GDM1 (cell line): ENCODE measurements at regions not wholly inside any gene's neighbourhood (a gene's known extent, or its start where the extent isn't known, plus 50 kb on each side); places are given as distances from the start of the nearest gene placed in this dataset.
"Not testable (repeated sequence)": the region's sequence is repeated elsewhere in the genome, so short reads cannot be mapped to it uniquely, and the experiment has no call there.

ENCODE experiments used
- DNase-seq: peaks from one replicate; lab custom pipeline; 2025; lab: John Stamatoyannopoulos, UW

DNA sequence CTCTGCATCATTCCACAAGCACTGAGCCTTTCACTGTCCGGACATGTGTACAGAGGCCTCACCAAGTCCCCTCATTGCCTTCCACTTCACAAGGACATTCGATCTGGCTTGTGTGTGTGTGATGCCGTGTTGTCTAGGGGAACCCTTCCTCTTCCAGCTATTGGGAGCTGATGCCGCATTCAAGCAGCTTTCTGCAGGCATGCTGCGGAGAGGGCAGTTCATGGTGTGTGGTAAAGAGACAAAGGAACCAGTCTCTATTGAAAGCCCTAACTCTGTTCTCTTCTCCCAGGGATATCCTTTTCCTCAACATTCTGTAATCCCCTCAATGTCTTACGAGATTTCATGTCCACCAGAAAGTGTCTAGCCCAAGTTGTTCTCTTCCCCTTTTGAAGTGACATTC is 141.6 kb downstream of the ALOX5 start:
- DNase-seq, result no peak

DNA sequence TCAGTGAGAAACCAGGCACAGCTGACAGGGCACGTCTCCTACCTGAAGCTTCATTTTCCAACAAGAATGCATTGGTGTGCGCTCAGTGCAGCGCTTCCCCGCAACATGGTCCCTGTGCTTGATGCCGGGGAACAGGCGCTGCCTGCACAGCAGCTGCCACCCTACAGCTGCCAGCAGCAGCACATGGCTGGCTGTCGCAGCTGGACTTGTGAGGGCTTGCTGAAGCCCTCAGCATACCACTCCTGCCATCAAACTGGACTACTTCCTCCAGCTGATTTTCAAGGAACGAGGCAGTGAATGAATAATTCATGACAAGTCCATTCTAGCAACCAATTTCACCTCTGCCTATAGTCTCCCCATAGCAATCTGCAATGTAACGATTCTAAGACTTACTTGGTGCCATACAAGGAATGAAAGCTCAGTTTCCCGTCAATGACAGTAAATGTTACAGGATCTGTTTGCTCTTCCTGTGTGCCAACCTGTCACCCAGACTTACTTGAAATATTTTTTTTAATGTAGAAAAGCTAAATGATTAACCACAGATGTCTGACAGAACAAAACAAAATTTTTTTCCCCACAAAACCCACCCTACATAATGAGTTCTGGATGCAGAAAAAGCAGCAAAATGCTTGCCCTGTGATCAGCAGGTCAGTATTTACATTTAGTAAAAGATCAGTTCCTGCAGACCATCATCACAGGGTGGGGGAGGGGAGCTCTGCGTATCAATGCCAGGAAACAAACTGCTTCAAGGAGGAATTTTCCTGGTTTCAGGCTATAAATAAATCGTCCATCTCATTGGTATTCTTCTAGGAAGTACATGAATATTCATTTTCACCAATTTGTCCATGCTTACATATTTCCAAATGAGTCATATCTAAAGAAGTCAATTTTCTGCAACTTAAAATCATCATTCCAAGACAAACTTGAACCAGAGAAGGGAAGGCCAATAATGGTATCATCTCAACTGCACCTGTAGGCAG is 140.6 kb downstream of the ALOX5 start:
- no peak for DNase-seq

DNA sequence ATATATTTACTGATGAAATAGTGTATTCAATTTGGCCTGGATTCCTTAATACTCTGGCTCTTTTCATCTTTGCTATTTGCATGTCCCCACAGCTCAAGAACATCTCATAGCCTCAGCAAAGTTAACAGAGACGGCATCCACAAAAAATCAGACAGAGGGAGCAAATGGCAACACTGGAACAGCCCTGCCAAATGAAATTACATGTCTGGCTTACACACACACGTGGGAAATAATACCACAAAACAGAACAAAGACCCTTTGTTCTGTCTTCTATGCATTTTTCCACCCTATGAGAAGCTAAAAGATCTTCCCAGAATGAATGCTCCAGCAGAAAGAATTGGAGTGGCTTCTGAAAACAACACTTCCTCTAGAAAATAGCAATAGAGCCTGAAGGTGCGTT is 139.5 kb downstream of the ALOX5 start:
- no peak for DNase-seq

GRCh38 chr10:45511926-45512325 is 137.9 kb downstream of the ALOX5 start:
- not testable (repeated sequence) for DNase-seq

DNA sequence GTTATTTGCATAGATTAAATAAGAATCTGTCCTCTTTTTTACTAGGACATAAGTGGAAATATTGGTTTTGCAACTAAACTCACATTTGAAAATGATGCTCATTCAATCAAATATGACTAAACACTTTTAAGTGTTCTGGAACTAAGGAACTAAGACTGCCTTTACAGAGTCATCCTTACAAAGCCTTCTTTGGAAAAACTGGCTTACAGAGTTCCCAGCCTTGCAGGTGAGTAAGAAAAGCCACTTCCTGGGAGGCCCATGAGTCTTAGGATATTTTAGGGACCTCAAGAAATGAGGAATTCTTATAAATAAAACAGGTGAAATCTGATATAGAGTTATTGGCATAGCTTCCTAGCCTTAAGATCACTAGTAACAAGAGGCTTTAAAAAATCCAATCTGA is 135.5 kb downstream of the ALOX5 start:
- no peak for DNase-seq

- no peak for DNase-seq
Observed at GRCh38 chr10:45505311-45505710, 131.3 kb downstream of the ALOX5 start.

GRCh38 chr10:45502458-45502857 is 128.4 kb downstream of the ALOX5 start:
- DNase-seq, result no peak

DNA sequence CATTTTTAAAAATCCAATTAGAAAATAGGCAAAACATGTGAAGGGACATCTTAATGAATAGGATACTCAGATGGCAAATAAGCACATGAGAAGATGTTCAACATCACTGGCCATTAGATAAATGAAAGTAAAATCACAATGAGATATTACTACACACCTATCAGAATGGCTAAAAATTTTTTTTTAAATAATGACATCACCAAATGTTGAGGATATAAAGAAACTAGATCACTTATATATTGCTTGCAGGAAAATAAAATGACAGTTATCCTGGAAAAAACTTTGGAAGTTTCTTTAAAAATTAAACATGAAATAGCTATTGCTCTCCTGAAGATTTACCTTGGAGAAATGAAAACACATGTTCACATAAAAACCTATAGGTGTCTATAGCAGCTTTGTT is 127.8 kb downstream of the ALOX5 start:
- no peak for DNase-seq

- DNase-seq, result no peak
Observed at GRCh38 chr10:45500798-45501197, 126.8 kb downstream of the ALOX5 start.

DNA sequence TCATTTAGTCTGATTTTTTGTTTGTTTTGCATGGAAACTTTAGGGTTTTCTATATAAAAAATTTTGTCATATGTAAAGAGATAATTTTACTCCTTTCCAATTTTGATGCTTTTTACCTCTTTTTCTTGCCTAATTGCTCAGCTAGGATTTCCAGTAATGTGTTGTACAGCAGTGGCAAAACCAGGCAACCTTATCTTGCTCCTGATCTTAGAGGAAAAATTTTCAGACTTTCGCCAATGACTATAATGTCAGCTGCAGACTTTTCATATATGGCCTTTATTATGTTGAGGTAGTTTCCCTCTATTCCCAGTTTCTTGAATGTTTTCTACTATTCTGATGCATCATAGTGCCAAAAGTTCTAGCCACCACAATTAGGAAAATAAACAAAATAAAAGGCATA is 126.3 kb downstream of the ALOX5 start:
- no peak for DNase-seq

DNA sequence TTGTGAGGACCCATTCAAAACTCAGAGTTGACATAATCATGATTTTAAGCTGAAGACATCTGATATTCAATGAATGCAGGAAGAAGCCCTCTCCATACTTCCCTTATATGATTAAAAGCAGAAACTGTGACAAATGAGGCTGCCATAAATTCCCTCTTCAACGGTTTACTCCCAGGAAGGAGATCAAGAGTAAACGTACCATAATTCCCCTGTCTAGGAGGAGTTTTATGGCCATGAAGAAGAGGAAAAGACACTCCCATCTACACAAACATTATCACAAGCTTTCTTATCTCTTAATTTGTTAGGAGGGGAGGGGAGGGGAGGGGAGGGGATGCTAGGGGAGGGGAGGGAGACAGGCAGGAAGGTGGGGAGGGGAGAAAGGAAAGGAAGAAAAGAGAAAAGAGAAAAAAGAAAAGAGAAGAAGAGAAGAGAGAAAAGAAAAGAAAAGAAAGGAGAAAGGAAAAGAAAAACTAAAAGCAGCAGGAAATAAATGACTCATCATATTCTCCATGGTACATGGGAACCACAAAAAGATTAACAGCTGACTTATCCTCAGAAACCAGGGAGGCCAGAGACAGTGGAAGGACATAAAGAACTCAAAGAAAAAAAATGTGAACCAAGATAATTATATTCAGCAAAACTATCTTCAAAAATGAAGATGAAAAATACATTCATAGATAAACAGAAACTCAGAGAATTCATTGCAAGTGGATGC is 121.6 kb downstream of the ALOX5 start:
- no peak for DNase-seq
